Prostate gland (tissue), 2 donors: ENCODE measurements at regions not wholly inside any gene's neighbourhood (a gene's known extent, or its start where the extent isn't known, plus 50 kb on each side); places are given as distances from the start of the nearest gene placed in this dataset.

ENCODE experiments used
- CTCF ChIP-seq, 4 experiments: fragments of 200-600 bp in 2 of 4; fragments of 450-650 bp in 2 of 4; sonication (generic) in 2 of 4; IDR thresholded peaks; 1 replicate in 3 of 4; 2 replicates in 1 of 4; pipeline ENCODE4 v1.5.1; 2016 to 2019; ENCODE audit warnings: antibody characterized with exemption in 4 of 4, mild to moderate bottlenecking in 2 of 4, moderate library complexity in 2 of 4
- POLR2AphosphoS5 ChIP-seq: sonication (generic); formaldehyde crosslinking; IDR thresholded peaks from one replicate; pipeline ENCODE4 v1.6.1; 2017; ENCODE audit warnings: antibody characterized with exemption

GRCh38 chr11:91091563-91091962, 868.7 kb upstream of the CHORDC1 start:
- no peak for TF ChIP-seq CTCF (IDR thresholded peaks at IDR 0.05)
- TF ChIP-seq POLR2AphosphoS5, result no peak
